ENCODE measurements at regions not wholly inside any gene's neighbourhood (a gene's known extent, or its start where the extent isn't known, plus 50 kb on each side); places are given as distances from the start of the nearest gene placed in this dataset.
A peak's percentile ranks its signal among the peaks of the same experiment; 100 is the strongest.

DNA sequence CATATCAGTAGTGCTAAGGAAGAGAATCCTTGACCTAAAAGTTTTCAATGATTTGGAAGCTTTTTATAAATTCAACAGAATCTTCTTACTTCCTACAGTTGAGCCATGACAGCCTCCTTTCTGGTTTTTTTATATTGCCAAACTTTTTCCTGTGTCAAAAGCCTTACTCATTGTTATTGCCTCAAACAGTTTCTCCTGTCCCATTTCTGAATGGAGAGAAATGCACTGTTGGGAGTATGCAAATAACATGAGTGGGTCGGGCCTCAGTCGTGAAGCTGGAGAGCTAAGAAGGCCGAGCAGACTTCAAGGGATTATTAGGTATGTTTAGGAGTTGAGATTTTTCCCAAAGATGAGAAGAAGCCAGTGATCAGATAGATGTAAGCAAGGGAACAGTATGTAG, 766.4 kb upstream of the KLHL1 start:
- DNase-seq: no peak

GRCh38 chr13:70864731-70865130, 756.5 kb upstream of the KLHL1 start:
- DNase-seq: no peak

- DNase-seq: no peak
Observed at GRCh38 chr13:70856711-70857110, 748.5 kb upstream of the KLHL1 start.

- no peak for DNase-seq
Observed at GRCh38 chr13:70856025-70856424, 747.8 kb upstream of the KLHL1 start.

DNA sequence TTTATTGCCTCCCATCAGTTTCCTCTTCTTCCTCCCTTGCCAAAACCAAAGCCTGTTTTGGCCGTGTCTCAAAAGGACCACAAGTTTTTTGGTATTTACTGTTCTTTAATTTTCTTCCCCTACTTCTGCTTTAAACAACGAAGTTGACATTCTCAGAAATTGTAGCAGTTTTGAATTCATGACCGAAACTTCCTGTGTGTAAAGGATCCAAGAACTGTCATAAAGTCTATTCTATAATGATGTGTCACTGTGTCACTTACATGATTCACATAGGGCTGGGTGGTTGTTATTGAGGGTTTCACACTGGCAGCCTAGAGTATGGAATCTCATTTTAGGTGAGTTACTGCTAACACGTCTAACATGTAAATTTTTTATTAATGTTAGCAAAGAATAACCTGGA, 741.0 kb upstream of the KLHL1 start:
- DNase-seq: no peak

DNA sequence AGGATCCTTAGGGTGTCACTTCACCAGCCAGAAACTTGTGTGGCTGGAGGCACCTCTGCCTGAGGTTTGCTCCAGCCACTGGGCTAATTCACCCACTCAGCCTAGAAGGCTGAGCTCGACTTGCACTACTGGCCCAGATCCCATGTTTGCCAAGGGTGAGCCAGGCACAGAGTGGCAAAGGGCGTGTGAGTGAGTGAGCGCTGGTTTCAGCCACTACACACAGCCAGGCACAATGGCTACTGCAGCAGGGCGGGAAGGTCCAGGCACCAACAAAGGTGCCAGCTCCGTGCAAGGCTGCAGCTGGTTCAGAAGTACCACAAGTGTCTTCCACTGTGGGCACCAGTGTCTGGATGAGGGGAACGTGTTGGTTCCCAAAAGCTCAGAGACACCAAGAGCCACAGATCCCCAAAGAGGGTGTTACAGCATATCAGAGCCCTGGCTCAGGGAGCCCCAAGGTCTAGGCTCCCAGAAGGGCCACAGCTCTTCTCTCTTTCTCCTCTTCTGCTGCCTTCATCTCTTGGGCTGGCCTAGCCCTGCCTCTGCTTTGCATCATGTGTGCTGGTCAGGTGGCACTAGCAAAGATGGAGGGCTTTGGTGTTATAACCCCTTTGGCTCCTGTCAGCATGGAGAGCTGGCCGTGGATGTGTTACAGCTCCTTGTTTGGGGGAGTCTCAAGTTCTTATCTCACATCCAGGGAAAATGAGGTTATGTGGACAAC, 736.3 kb upstream of the KLHL1 start:
- no peak for DNase-seq

- no peak for DNase-seq
Observed at GRCh38 chr13:70842062-70842644, 733.9 kb upstream of the KLHL1 start.

- DNase-seq: no peak
Observed at GRCh38 chr13:70841240-70842061, 733.2 kb upstream of the KLHL1 start.

DNA sequence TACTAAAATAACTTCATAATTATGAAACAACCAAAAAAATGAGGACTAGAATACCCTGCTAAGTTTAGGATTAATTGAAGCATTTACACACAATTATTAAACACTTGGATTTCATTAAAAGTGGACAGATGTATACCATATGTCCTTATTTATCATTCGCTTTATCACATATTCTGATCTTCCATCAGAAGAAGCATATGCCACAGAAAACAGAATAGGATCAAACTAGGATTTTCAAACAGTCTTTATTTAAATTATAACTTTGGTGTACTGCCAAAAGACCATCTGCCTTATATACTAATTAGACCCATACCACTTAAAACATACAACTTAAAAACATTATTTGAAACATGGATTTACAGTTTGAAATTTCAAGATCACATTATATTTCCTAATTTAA, 727.1 kb upstream of the KLHL1 start:
- peak; percentile 52 for DNase-seq

GRCh38 chr13:70829748-70830147, 721.5 kb upstream of the KLHL1 start:
- DNase-seq: no peak

DNA sequence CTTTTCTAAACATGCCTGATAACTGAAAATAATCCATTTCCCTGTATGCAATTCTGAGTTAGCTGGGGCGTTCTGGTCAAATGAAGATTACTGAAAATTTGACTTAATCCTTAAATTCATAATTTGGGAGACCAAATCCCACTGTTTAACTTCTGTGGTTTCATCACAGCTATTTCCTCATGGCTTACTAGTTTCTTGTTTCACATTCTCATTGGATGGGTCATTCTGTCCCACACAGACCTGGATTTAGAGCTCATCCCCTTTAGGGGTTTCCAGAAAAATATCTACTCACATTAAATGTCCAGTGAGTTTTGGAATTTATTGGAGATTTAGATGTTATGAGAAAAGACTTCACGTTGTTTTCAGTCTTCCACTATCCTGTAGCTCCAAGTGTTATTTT, 709.3 kb upstream of the KLHL1 start:
- DNase-seq: no peak

- DNase-seq: no peak
Observed at GRCh38 chr13:70816853-70817252, 708.6 kb upstream of the KLHL1 start.

GRCh38 chr13:70814684-70815083, 706.4 kb upstream of the KLHL1 start:
- no peak for DNase-seq

DNA sequence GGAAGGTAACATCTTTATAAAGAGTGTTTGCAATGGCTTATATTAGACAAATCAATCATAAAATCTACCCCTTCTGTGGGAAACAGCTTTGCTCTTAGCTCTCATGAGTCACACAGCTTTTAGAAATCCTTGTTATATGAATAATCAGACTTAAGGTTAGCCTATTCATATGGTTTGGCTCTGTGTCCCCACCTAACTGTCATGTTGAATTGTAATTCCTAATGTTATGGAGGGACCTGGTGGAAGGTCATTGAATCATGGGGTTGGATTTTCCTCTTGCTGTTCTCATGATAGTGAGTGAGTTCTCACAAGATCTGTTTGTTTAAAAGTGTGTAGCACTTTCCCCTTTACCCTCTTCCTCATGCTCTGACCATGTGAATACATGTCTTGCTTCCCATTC, 704.2 kb upstream of the KLHL1 start:
- DNase-seq: no peak

DNA sequence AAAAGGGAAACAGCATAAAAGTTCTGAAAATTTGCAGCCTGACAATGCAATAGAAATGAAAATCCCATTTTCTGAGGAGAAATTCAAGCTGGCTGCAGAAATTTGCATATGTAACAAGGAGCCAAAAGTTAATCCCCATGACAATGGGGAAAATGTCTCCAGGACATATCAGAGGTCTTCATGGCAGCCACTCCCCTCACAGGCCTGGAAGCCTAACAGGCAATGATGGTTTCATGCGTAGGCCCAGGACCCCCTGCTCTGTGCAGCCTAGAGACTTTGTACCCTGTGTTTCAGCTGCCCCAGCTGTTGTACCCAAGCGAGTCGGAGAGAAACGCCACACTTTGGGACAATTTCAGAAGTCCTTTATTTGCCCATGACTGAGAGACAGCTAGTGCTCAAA, 701.3 kb upstream of the KLHL1 start:
- DNase-seq: no peak

DNA sequence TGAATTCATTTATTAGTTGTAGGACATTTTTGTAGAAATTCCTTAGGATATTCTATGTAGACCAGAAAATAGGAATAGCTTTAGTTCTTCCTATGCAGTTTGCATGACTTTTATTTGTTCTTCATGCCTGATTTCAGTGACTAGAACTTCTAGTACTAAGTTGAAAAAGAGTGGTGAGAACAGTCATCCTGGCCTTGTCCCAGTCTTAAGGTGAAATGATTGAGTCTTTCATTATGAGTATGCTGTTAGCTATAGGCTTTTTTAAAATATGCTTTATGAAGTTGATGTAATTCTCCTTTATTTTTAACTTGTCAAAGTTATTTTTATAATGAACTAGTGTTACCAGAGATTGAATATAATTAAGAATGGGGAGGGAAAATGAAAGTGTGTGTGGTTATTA, 690.1 kb upstream of the KLHL1 start:
- no peak for DNase-seq

GRCh38 chr13:70795484-70795883, 687.2 kb upstream of the KLHL1 start:
- DNase-seq: no peak

GRCh38 chr13:70792121-70792520, 683.9 kb upstream of the KLHL1 start:
- DNase-seq: no peak

DNA sequence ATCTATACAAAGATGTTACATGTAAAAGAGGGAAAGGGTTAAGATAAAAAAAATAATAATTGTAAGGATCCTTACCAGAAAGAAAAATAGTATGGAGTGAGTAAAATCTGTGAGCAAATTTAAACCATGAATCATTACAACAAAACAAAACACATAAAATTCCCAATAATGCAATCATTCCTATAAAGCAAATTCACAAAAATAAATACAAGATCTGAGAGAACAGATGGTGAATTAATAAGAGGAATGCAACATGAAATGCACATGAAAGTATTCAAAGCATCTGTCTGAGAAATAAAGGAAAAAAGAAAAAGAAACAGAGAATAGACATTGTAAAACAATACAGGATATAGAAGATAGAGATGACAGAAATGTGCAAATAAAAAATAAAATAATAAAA, 681.5 kb upstream of the KLHL1 start:
- no peak for DNase-seq

DNA sequence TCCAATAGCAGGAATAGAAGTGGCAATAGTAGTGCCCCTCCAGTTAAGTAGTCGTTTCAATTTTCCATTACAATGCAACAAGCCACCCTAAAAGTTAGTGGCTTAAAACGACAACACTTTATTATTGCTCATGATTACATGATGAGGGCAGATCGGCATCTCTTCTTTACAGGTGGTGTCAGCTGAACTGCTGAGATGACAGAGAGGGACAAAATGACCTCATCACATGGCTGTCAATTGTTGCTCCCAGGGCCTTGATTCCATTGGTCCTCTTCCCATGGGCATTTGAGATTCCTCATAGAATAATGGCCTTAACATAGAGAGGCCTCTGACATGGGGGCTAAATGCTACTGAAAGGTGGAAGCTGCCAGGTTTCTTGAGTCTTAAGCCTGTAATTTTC, 679.8 kb upstream of the KLHL1 start:
- DNase-seq: no peak

DNA sequence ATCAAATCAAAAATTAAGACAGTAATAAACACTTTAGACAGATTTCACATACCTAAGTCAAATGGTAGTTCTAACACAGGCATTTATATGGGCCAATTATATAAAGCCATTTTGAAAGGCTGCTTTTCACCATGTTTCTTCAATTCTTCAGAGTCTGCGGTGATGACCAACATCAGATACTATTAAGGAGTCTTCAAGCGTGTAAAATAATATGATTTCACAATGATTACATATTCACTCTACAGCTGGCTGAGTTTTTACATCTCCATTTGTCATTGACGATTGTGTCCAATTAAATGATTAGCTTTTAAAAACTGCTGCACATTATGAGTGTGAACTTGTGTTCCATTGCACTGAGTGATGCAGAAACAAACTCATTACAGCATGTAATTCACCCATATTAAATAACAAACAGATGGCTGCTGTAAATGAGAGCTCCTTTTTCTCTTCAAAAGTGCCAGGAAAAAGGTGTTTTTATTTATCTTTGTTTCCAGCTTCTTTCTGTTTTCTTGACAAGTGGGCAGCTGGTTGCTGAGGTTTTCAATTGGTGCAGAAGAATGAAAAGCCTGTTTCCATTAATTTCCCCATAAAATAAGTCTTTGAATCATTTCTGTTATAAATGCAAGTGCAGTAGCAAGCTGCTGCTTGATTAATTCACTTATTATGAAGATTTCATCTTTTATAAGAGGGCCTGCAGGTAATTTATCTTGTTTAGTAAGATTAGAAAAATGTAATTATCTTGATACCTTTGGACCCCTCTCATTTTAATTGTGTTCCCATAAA, 676.1 kb upstream of the KLHL1 start:
- peak; percentile 81 for DNase-seq

- DNase-seq: no peak
Observed at GRCh38 chr13:70769817-70770216, 661.6 kb upstream of the KLHL1 start.

GRCh38 chr13:70758932-70759331, 650.7 kb upstream of the KLHL1 start:
- DNase-seq: no peak
